ENCODE measurements at regions not wholly inside any gene's neighbourhood (a gene's known extent, or its start where the extent isn't known, plus 50 kb on each side); places are given as distances from the start of the nearest gene placed in this dataset.

GRCh38 chr18:40789286-40789685 lies 1165.7 kb upstream of the PIK3C3 start:
- H3K27ac ChIP-seq (replicated peaks; ENCODE audit: low read length), result no peak overlapping the region
- no peak overlapping the region for H3K4me2 ChIP-seq (ENCODE audit: insufficient read depth, low read length, poor library complexity, severe bottlenecking)
- no CpG with 5 or more reads among the region's 4 CpGs for WGBS, 2 donors (ENCODE audit: extremely low coverage in 2 of 2, insufficient read length in 2 of 2, insufficient replicate concordance in 1 of 2)
- H2AK5ac ChIP-seq (ENCODE audit: low read depth, low read length), result no peak overlapping the region
- no peaks in the 10 kb centered on the region for H3K79me1 ChIP-seq (ENCODE audit: low read depth, low read length)
- no peak overlapping the region for H2BK5ac ChIP-seq (ENCODE audit: low read length)
- H3K36me3 ChIP-seq (replicated peaks in 1 of 2; ENCODE audit: control insufficient read depth in 2 of 2, insufficient read depth in 2 of 2, low read length in 2 of 2), result no peaks in the 10 kb centered on the region
- H3K4ac ChIP-seq (ENCODE audit: low read length), result no peak overlapping the region
- H3K9me3 ChIP-seq (replicated peaks in 1 of 2; ENCODE audit: control insufficient read depth in 2 of 2, insufficient read depth in 1 of 2, low read depth in 1 of 2, low read length in 2 of 2), result no peaks in the 10 kb centered on the region
- no peak overlapping the region for H4K91ac ChIP-seq (ENCODE audit: low read depth, low read length, poor library complexity)
- H3K14ac ChIP-seq (ENCODE audit: low read length), result no peak overlapping the region
- H4K8ac ChIP-seq (ENCODE audit: low read depth, low read length), result no peak overlapping the region
- no peak overlapping the region for H3K23ac ChIP-seq (ENCODE audit: low read depth, low read length, poor library complexity)
- H2AFZ ChIP-seq (ENCODE audit: low read length), result no peak overlapping the region
- no peak overlapping the region for H2BK12ac ChIP-seq (ENCODE audit: low read length)
- no peak for DNase-seq (ENCODE audit: low spot score)
- no peak overlapping the region for H3K4me3 ChIP-seq (ENCODE audit: low read length in 2 of 2)
- H3K4me1 ChIP-seq (ENCODE audit: control insufficient read depth in 2 of 2, insufficient read depth in 1 of 2, low read depth in 1 of 2, low read length in 2 of 2), result no peaks in the 10 kb centered on the region
- H3K27me3 ChIP-seq (ENCODE audit: control insufficient read depth in 3 of 3, insufficient read depth in 3 of 3, low read depth in 1 of 3, low read length in 3 of 3), result no peaks in the 10 kb centered on the region
- no peak overlapping the region for H2BK15ac ChIP-seq (ENCODE audit: low read length)
- no peak overlapping the region for H3K9ac ChIP-seq (ENCODE audit: low read depth, low read length, poor library complexity)
- no peak overlapping the region for H3K18ac ChIP-seq (ENCODE audit: low read length)
- no peak overlapping the region for H2BK120ac ChIP-seq (ENCODE audit: low read depth, low read length)

GRCh38 chr18:40782453-40783130 lies 1172.4 kb upstream of the PIK3C3 start:
- Histone ChIP-seq H2BK5ac (ENCODE audit: low read length) (no peak overlapping the region), H3K36me3 (replicated peaks in 1 of 2; ENCODE audit: control insufficient read depth in 2 of 2, insufficient read depth in 2 of 2, low read length in 2 of 2) (no peaks in the 10 kb centered on the region), H3K4me3 (ENCODE audit: low read length in 2 of 2) (no peak overlapping the region), H3K4me2 (ENCODE audit: insufficient read depth, low read length, poor library complexity, severe bottlenecking) (no peak overlapping the region), H2BK15ac (ENCODE audit: low read length) (no peak overlapping the region), H2BK120ac (ENCODE audit: low read depth, low read length) (no peak overlapping the region), H3K9ac (ENCODE audit: low read depth, low read length, poor library complexity) (no peak overlapping the region), H2BK12ac (ENCODE audit: low read length) (no peak overlapping the region), H3K18ac (ENCODE audit: low read length) (no peak overlapping the region), H3K79me1 (ENCODE audit: low read depth, low read length) (no peaks in the 10 kb centered on the region), H3K4me1 (ENCODE audit: control insufficient read depth in 2 of 2, insufficient read depth in 1 of 2, low read depth in 1 of 2, low read length in 2 of 2) (no peaks in the 10 kb centered on the region), H3K14ac (ENCODE audit: low read length) (no peak overlapping the region), H3K9me3 (replicated peaks in 1 of 2; ENCODE audit: control insufficient read depth in 2 of 2, insufficient read depth in 1 of 2, low read depth in 1 of 2, low read length in 2 of 2) (no peaks in the 10 kb centered on the region), H4K91ac (ENCODE audit: low read depth, low read length, poor library complexity) (no peak overlapping the region), H3K27me3 (ENCODE audit: control insufficient read depth in 3 of 3, insufficient read depth in 3 of 3, low read depth in 1 of 3, low read length in 3 of 3) (no peaks in the 10 kb centered on the region), H3K4ac (ENCODE audit: low read length) (no peak overlapping the region), H2AK5ac (ENCODE audit: low read depth, low read length) (no peak overlapping the region), H3K23ac (ENCODE audit: low read depth, low read length, poor library complexity) (no peak overlapping the region), H3K27ac (replicated peaks; ENCODE audit: low read length) (no peak overlapping the region), H2AFZ (ENCODE audit: low read length) (no peak overlapping the region), H4K8ac (ENCODE audit: low read depth, low read length) (no peak overlapping the region)
- no peak for DNase-seq (ENCODE audit: low spot score)
- no CpG with 5 or more reads among the region's 3 CpGs for WGBS, 2 donors (ENCODE audit: extremely low coverage in 2 of 2, insufficient read length in 2 of 2, insufficient replicate concordance in 1 of 2)

GRCh38 chr18:40769786-40770185 lies 1185.2 kb upstream of the PIK3C3 start:
- WGBS, 2 donors (ENCODE audit: extremely low coverage in 2 of 2, insufficient read length in 2 of 2, insufficient replicate concordance in 1 of 2), result no CpG with 5 or more reads among the region's 2 CpGs
- H2BK12ac ChIP-seq (ENCODE audit: low read length), result no peak overlapping the region

GRCh38 chr18:40760251-40760650 lies 1194.8 kb upstream of the PIK3C3 start:
- no peak overlapping the region for H3K23ac ChIP-seq (ENCODE audit: low read depth, low read length, poor library complexity)
- no peak overlapping the region for H3K14ac ChIP-seq (ENCODE audit: low read length)

More at GRCh38 chr18:40769786-40770185, 1185.2 kb upstream of the PIK3C3 start:
- DNase-seq (ENCODE audit: low spot score), result no peak
- Histone ChIP-seq H3K36me3 (replicated peaks in 1 of 2; ENCODE audit: control insufficient read depth in 2 of 2, insufficient read depth in 2 of 2, low read length in 2 of 2) (no peaks in the 10 kb centered on the region), H3K27ac (replicated peaks; ENCODE audit: low read length) (no peak overlapping the region), H3K27me3 (ENCODE audit: control insufficient read depth in 3 of 3, insufficient read depth in 3 of 3, low read depth in 1 of 3, low read length in 3 of 3) (no peaks in the 10 kb centered on the region), H3K4me2 (ENCODE audit: insufficient read depth, low read length, poor library complexity, severe bottlenecking) (no peak overlapping the region), H3K9ac (ENCODE audit: low read depth, low read length, poor library complexity) (no peak overlapping the region), H3K23ac (ENCODE audit: low read depth, low read length, poor library complexity) (no peak overlapping the region), H3K4ac (ENCODE audit: low read length) (no peak overlapping the region), H3K79me1 (ENCODE audit: low read depth, low read length) (no peaks in the 10 kb centered on the region), H4K8ac (ENCODE audit: low read depth, low read length) (no peak overlapping the region), H4K91ac (ENCODE audit: low read depth, low read length, poor library complexity) (no peak overlapping the region), H2BK15ac (ENCODE audit: low read length) (no peak overlapping the region), H2BK5ac (ENCODE audit: low read length) (no peak overlapping the region), H3K9me3 (replicated peaks in 1 of 2; ENCODE audit: control insufficient read depth in 2 of 2, insufficient read depth in 1 of 2, low read depth in 1 of 2, low read length in 2 of 2) (no peaks in the 10 kb centered on the region), H2BK120ac (ENCODE audit: low read depth, low read length) (no peak overlapping the region), H2AFZ (ENCODE audit: low read length) (no peak overlapping the region), H3K4me1 (ENCODE audit: control insufficient read depth in 2 of 2, insufficient read depth in 1 of 2, low read depth in 1 of 2, low read length in 2 of 2) (no peaks in the 10 kb centered on the region), H3K18ac (ENCODE audit: low read length) (no peak overlapping the region), H3K4me3 (ENCODE audit: low read length in 2 of 2) (no peak overlapping the region), H2AK5ac (ENCODE audit: low read depth, low read length) (no peak overlapping the region), H3K14ac (ENCODE audit: low read length) (no peak overlapping the region)

More at GRCh38 chr18:40760251-40760650, 1194.8 kb upstream of the PIK3C3 start:
- no peaks in the 10 kb centered on the region for H3K36me3 ChIP-seq (replicated peaks in 1 of 2; ENCODE audit: control insufficient read depth in 2 of 2, insufficient read depth in 2 of 2, low read length in 2 of 2)
- no peak overlapping the region for H2BK15ac ChIP-seq (ENCODE audit: low read length)
- H3K18ac ChIP-seq (ENCODE audit: low read length), result no peak overlapping the region
- H3K9ac ChIP-seq (ENCODE audit: low read depth, low read length, poor library complexity), result no peak overlapping the region
- peaks cover 0 to 2% of the 10 kb centered on the region in 2 donors for H3K9me3 ChIP-seq (replicated peaks in 1 of 2; ENCODE audit: control insufficient read depth in 2 of 2, insufficient read depth in 1 of 2, low read depth in 1 of 2, low read length in 2 of 2)
- WGBS, 2 donors (ENCODE audit: extremely low coverage in 2 of 2, insufficient read length in 2 of 2, insufficient replicate concordance in 1 of 2), result no CpG with 5 or more reads among the region's 6 CpGs
- H4K8ac ChIP-seq (ENCODE audit: low read depth, low read length), result no peak overlapping the region
- H3K27me3 ChIP-seq (ENCODE audit: control insufficient read depth in 3 of 3, insufficient read depth in 3 of 3, low read depth in 1 of 3, low read length in 3 of 3), result no peaks in the 10 kb centered on the region
- no peak overlapping the region for H3K27ac ChIP-seq (replicated peaks; ENCODE audit: low read length)
- H2BK12ac ChIP-seq (ENCODE audit: low read length), result no peak overlapping the region
- H3K4me3 ChIP-seq (ENCODE audit: low read length in 2 of 2), result no peak overlapping the region
- no peak overlapping the region for H2BK120ac ChIP-seq (ENCODE audit: low read depth, low read length)
- no peak for DNase-seq (ENCODE audit: low spot score)
- no peak overlapping the region for H2BK5ac ChIP-seq (ENCODE audit: low read length)
- H3K4me2 ChIP-seq (ENCODE audit: insufficient read depth, low read length, poor library complexity, severe bottlenecking), result no peak overlapping the region
- H4K91ac ChIP-seq (ENCODE audit: low read depth, low read length, poor library complexity), result no peak overlapping the region
- H3K79me1 ChIP-seq (ENCODE audit: low read depth, low read length), result no peaks in the 10 kb centered on the region
- no peaks in the 10 kb centered on the region for H3K4me1 ChIP-seq (ENCODE audit: control insufficient read depth in 2 of 2, insufficient read depth in 1 of 2, low read depth in 1 of 2, low read length in 2 of 2)
- H2AFZ ChIP-seq (ENCODE audit: low read length), result no peak overlapping the region
- H2AK5ac ChIP-seq (ENCODE audit: low read depth, low read length), result no peak overlapping the region
- no peak overlapping the region for H3K4ac ChIP-seq (ENCODE audit: low read length)

All from neuronal stem cell (in vitro differentiated cells).